ENCODE measurements at regions not wholly inside any gene's neighbourhood (a gene's known extent, or its start where the extent isn't known, plus 50 kb on each side); places are given as distances from the start of the nearest gene placed in this dataset.
"Not testable (repeated sequence)": the region's sequence is repeated elsewhere in the genome, so short reads cannot be mapped to it uniquely, and the experiment has no call there.

- CTCF ChIA-PET: interaction anchor here (0.8 to 1.8 kb wide), 3 partner anchors 207 to 328 kb away, joined by 3 to 5 read pairs (median 4); no protein-coding TSS in a partner anchor
- peak overlapping the region; percentile 37 for H3K4me3 ChIP-seq (ENCODE audit: low read depth, low read length)
- DNase-seq: peak; percentile 96
- no peaks in the 10 kb centered on the region for H3K9me3 ChIP-seq
- no peaks in the 10 kb centered on the region for H3K4me1 ChIP-seq
- H3K36me3 ChIP-seq (ENCODE audit: control insufficient read depth, insufficient read depth, low read length): no peaks in the 10 kb centered on the region
- H3K27me3 ChIP-seq (replicated peaks; ENCODE audit: control insufficient read depth, insufficient read depth, low read length): no peaks in the 10 kb centered on the region
- peak overlapping the region; percentile 73 for H3K4me3 Mint-ChIP-seq (ENCODE audit: unreplicated experiment)
- no peaks in the 10 kb centered on the region for H3K27me3 Mint-ChIP-seq (ENCODE audit: insufficient read depth, unreplicated experiment)
- BruUV-seq (replicated peaks): no TSS peak
- TF ChIP-seq CTCF (IDR thresholded peaks at IDR 0.05; ENCODE audit: insufficient read depth in 1 of 2, low read depth in 1 of 2, low read length in 1 of 2, severe bottlenecking in 1 of 2, unreplicated experiment in 1 of 2): no peak
- no peaks in the 10 kb centered on the region for H3K36me3 Mint-ChIP-seq (ENCODE audit: insufficient read depth, unreplicated experiment)
- H3K27ac Mint-ChIP-seq (ENCODE audit: unreplicated experiment): peak overlapping the region; percentile 68
- intact Hi-C loops (cut with micrococcal nuclease; ENCODE audit: unreplicated experiment): loop anchor here (10.0 kb wide), 2 partner anchors 73 to 203 kb away; no protein-coding TSS in a partner anchor
- POLR2A ChIA-PET: interaction anchor here (1.0 kb wide), 1 partner anchor 425 kb away, joined by 3 read pairs; the partner anchor contains the start of gene WDR1
- peaks cover 6% of the 10 kb centered on the region for H3K4me1 Mint-ChIP-seq (ENCODE audit: low read depth, unreplicated experiment)
- no peaks in the 10 kb centered on the region for H3K9me3 Mint-ChIP-seq (ENCODE audit: unreplicated experiment)
These were observed 90.0 kb upstream of the DRD5 start for GRCh38 chr4:9691238-9692065.

DNA sequence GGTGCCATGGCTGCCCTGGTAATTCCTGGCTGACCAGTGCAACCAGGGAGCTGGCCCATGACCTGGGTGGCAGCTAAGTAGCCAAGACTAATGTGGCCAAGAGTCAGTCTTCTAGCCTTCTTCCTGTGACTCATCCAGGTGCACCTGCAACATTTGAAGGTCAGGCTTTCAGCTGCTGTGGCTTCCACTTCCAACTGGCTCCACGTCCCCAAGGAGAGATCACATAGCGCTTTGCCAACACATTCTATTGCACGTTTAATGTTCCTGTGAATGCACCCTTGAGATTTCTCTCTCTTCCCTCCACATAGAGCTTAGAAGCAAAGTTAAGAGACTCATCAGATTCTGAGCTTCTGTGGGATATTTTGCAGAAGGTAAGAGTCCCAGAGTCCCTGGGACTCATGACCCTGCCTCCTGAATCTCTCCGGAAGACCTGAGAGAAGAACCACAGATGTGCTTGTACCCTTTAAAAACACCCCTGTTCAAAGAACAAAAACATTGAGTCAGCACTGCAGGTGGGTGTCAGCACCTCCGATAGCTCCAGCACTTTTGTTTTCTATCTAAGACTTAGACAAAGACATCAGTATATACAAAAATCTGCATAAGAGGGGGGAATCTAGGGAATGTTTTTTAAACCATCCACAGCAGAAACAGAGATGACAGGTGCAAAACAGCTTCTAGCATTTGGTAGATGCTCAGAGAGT, 88.5 kb upstream of the DRD5 start:
- H3K4me3 ChIP-seq (ENCODE audit: low read depth, low read length); H3K27me3 Mint-ChIP-seq (ENCODE audit: insufficient read depth, unreplicated experiment); H3K4me1 ChIP-seq; H3K4me1 Mint-ChIP-seq (ENCODE audit: low read depth, unreplicated experiment); H3K27ac Mint-ChIP-seq (ENCODE audit: unreplicated experiment); DNase-seq; H3K4me3 Mint-ChIP-seq (ENCODE audit: unreplicated experiment); CTCF ChIA-PET; H3K36me3 Mint-ChIP-seq (ENCODE audit: insufficient read depth, unreplicated experiment); H3K9me3 ChIP-seq; H3K9me3 Mint-ChIP-seq (ENCODE audit: unreplicated experiment); BruUV-seq (replicated peaks); H3K36me3 ChIP-seq (ENCODE audit: control insufficient read depth, insufficient read depth, low read length); H3K27me3 ChIP-seq (replicated peaks; ENCODE audit: control insufficient read depth, insufficient read depth, low read length); POLR2A ChIA-PET: not testable (repeated sequence)
- intact Hi-C loops (cut with micrococcal nuclease; ENCODE audit: unreplicated experiment): loop anchor here (10.0 kb wide), 2 partner anchors 72 to 202 kb away; no protein-coding TSS in a partner anchor

- H3K4me1 ChIP-seq; H3K27ac Mint-ChIP-seq (ENCODE audit: unreplicated experiment); DNase-seq; H3K36me3 Mint-ChIP-seq (ENCODE audit: insufficient read depth, unreplicated experiment); H3K9me3 Mint-ChIP-seq (ENCODE audit: unreplicated experiment); BruUV-seq (replicated peaks); CTCF ChIA-PET; H3K36me3 ChIP-seq (ENCODE audit: control insufficient read depth, insufficient read depth, low read length); H3K9me3 ChIP-seq; H3K27me3 ChIP-seq (replicated peaks; ENCODE audit: control insufficient read depth, insufficient read depth, low read length); H3K4me1 Mint-ChIP-seq (ENCODE audit: low read depth, unreplicated experiment); POLR2A ChIA-PET; H3K27me3 Mint-ChIP-seq (ENCODE audit: insufficient read depth, unreplicated experiment); H3K4me3 ChIP-seq (ENCODE audit: low read depth, low read length); H3K4me3 Mint-ChIP-seq (ENCODE audit: unreplicated experiment): not testable (repeated sequence)
- intact Hi-C loops (cut with micrococcal nuclease; ENCODE audit: unreplicated experiment): loop anchor here (10.0 kb wide), 2 partner anchors 70 to 200 kb away; no protein-coding TSS in a partner anchor
These were observed 87.0 kb upstream of the DRD5 start for GRCh38 chr4:9694403-9694802.

- H3K36me3 ChIP-seq (ENCODE audit: control insufficient read depth, insufficient read depth, low read length); H3K36me3 Mint-ChIP-seq (ENCODE audit: insufficient read depth, unreplicated experiment); CTCF ChIA-PET; H3K4me3 Mint-ChIP-seq (ENCODE audit: unreplicated experiment); H3K9me3 Mint-ChIP-seq (ENCODE audit: unreplicated experiment); H3K4me3 ChIP-seq (ENCODE audit: low read depth, low read length); H3K4me1 ChIP-seq; H3K27me3 ChIP-seq (replicated peaks; ENCODE audit: control insufficient read depth, insufficient read depth, low read length); H3K4me1 Mint-ChIP-seq (ENCODE audit: low read depth, unreplicated experiment); H3K27ac Mint-ChIP-seq (ENCODE audit: unreplicated experiment); H3K9me3 ChIP-seq; BruUV-seq (replicated peaks); H3K27me3 Mint-ChIP-seq (ENCODE audit: insufficient read depth, unreplicated experiment); POLR2A ChIA-PET: not testable (repeated sequence)
- intact Hi-C loops (cut with micrococcal nuclease; ENCODE audit: unreplicated experiment): loop anchor here (5.0 to 10.0 kb wide), 3 partner anchors 69 to 321 kb away; no protein-coding TSS in a partner anchor
- DNase-seq: peak in 1 of 2 experiments; percentile 50
- peak in 1 of 2 experiments; percentile 15 for TF ChIP-seq CTCF (IDR thresholded peaks at IDR 0.05; ENCODE audit: insufficient read depth in 1 of 2, low read depth in 1 of 2, low read length in 1 of 2, severe bottlenecking in 1 of 2, unreplicated experiment in 1 of 2)
These were observed 85.4 kb upstream of the DRD5 start for GRCh38 chr4:9695994-9696393.

- H3K36me3 ChIP-seq (ENCODE audit: control insufficient read depth, insufficient read depth, low read length); BruUV-seq (replicated peaks); POLR2A ChIA-PET; H3K36me3 Mint-ChIP-seq (ENCODE audit: insufficient read depth, unreplicated experiment); H3K27me3 Mint-ChIP-seq (ENCODE audit: insufficient read depth, unreplicated experiment); H3K9me3 ChIP-seq; CTCF ChIA-PET; H3K27me3 ChIP-seq (replicated peaks; ENCODE audit: control insufficient read depth, insufficient read depth, low read length); H3K4me3 ChIP-seq (ENCODE audit: low read depth, low read length); H3K4me1 Mint-ChIP-seq (ENCODE audit: low read depth, unreplicated experiment); H3K9me3 Mint-ChIP-seq (ENCODE audit: unreplicated experiment); H3K27ac Mint-ChIP-seq (ENCODE audit: unreplicated experiment); H3K4me1 ChIP-seq; DNase-seq; H3K4me3 Mint-ChIP-seq (ENCODE audit: unreplicated experiment): not testable (repeated sequence)
- intact Hi-C loops (cut with micrococcal nuclease; ENCODE audit: unreplicated experiment): loop anchor here (5.0 to 10.0 kb wide), 3 partner anchors 68 to 321 kb away; no protein-coding TSS in a partner anchor
These were observed 84.9 kb upstream of the DRD5 start for GRCh38 chr4:9696561-9696960.

Measured in Caco-2 (cell line).